Keratinocyte (primary cell): ENCODE measurements at regions not wholly inside any gene's neighbourhood (a gene's known extent, or its start where the extent isn't known, plus 50 kb on each side); places are given as distances from the start of the nearest gene placed in this dataset.

Experiments used
- CTCF ChIP-seq, 3 experiments: IDR thresholded peaks in 1 of 3; conservative IDR thresholded peaks in 1 of 3; optimal IDR thresholded peaks in 1 of 3; 2 replicates in 2 of 3; 3 replicates in 1 of 3; pipeline versions ENCODE3 to v1.5.1; 2011; ENCODE audit warnings: low read length in 3 of 3, mild to moderate bottlenecking in 3 of 3, moderate library complexity in 2 of 3, control low read depth in 1 of 3, inconsistent platforms in 1 of 3; ENCODE audit not compliant: insufficient read depth in 2 of 3; ENCODE audit errors: extremely low read depth in 1 of 3
- EZH2 ChIP-seq: IDR thresholded peaks from one replicate; pipeline ENCODE4 v1.6.1; 2012; ENCODE audit warnings: inconsistent platforms, mild to moderate bottlenecking, low read length, moderate library complexity

DNA sequence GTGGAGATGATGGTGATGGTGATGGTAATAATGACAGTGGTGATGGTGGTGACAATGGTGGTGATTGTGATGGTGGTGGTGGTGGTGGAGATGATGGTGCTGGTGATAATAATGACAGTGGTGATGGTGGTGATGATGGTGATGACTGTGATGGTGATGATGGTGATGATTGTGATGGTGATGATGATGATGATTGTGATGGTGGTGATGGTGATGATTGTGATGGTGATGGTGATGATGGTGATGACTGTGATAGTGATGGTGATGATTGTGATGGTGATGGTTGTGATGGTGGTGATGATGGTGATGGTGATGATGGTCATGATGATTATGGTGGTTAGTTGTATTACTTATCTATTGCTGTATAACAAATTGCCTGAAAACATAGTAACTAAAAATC is 108.9 kb upstream of the NKX1-1 start:
- TF ChIP-seq CTCF (optimal IDR thresholded peaks at IDR 0.05 in 1 of 3, IDR thresholded peaks at IDR 0.05 in 1 of 3, conservative IDR thresholded peaks at IDR 0.05 in 1 of 3; ENCODE audit: extremely low read depth in 1 of 3, insufficient read depth in 2 of 3, low read length in 3 of 3): no peak
- TF ChIP-seq EZH2: no peak
